SK-N-MC (cell line): ENCODE measurements at regions not wholly inside any gene's neighbourhood (a gene's known extent, or its start where the extent isn't known, plus 50 kb on each side); places are given as distances from the start of the nearest gene placed in this dataset.

Experiments used
- EZH2 ChIP-seq: fragments of 200-600 bp; sonication (generic); IDR thresholded peaks from one replicate; pipeline ENCODE4 v1.6.1; 2017; ENCODE audit warnings: antibody characterized with exemption
- FOXP2 ChIP-seq: optimal IDR thresholded peaks from 2 replicates; pipeline ENCODE3; 2011; ENCODE audit warnings: mild to moderate bottlenecking, moderate library complexity; ENCODE audit not compliant: insufficient read depth; ENCODE audit errors: extremely low read length, control extremely low read depth
- POLR2AphosphoS5 ChIP-seq: IDR thresholded peaks from 2 replicates; pipeline ENCODE4 v1.6.1; 2012; ENCODE audit warnings: mild to moderate bottlenecking, low read depth, low read length, borderline replicate concordance

DNA sequence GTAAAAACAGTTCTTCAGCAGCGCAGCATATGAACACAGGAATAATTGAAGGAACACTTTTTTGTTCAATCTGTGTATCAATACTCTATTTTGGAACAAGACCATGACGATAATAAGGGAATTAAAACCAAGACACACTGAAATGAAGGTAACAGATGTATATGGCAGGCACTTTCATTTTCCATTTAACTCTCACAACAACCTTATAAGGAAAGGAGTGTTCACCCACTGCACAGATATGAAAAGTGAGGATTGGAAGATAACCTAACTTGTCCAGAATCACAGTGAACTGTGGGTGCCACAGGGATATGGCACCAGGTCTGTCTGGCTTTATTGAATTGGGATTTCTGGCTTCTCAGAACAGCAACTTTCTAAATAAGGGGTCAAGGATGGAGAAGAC is 153.3 kb downstream of the MID1IP1 start:
- TF ChIP-seq EZH2 (no peak), FOXP2 (no peak), POLR2AphosphoS5 (no peak)
